ENCODE measurements at regions not wholly inside any gene's neighbourhood (a gene's known extent, or its start where the extent isn't known, plus 50 kb on each side); places are given as distances from the start of the nearest gene placed in this dataset.

DNA sequence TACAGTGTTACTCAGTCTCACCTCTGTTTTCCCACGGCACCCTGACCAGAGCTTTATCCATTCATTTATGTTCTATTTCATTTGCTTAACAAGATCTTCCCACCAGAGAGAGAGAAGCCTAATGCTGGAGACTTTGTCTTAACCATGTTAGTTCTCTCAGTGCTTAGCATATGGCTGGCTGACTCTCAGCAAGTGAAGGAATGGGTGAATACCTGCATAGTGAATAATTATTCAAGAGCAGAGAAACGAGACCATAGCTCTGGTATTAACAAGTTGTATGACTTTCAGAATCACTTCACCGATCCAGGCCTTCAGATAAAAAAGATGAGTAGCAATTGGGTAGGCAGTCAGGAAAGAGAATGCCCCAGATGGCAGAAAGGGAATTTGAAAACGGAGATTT is 686.3 kb downstream of the LIG4 start:
- no peak overlapping the region for H3K27ac ChIP-seq
- no peak for ATAC-seq
- WGBS, 4 donors = 64 to 76% (median 72%) methylated on average over 4 of the region's 4 CpGs
- H3K4me3 ChIP-seq = no peak overlapping the region
- no peak for DNase-seq
- no peaks in the 10 kb centered on the region for H3K27me3 ChIP-seq
- TF ChIP-seq, protein P1, sequence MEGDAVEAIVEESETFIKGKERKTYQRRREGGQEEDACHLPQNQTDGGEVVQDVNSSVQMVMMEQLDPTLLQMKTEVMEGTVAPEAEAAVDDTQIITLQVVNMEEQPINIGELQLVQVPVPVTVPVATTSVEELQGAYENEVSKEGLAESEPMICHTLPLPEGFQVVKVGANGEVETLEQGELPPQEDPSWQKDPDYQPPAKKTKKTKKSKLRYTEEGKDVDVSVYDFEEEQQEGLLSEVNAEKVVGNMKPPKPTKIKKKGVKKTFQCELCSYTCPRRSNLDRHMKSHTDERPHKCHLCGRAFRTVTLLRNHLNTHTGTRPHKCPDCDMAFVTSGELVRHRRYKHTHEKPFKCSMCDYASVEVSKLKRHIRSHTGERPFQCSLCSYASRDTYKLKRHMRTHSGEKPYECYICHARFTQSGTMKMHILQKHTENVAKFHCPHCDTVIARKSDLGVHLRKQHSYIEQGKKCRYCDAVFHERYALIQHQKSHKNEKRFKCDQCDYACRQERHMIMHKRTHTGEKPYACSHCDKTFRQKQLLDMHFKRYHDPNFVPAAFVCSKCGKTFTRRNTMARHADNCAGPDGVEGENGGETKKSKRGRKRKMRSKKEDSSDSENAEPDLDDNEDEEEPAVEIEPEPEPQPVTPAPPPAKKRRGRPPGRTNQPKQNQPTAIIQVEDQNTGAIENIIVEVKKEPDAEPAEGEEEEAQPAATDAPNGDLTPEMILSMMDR (IDR thresholded peaks at IDR 0.05) = no peak
- no peak for TF ChIP-seq POLR2A (IDR thresholded peaks at IDR 0.05)
- no peaks in the 10 kb centered on the region for H3K9me3 ChIP-seq
- H3K36me3 ChIP-seq = no peaks in the 10 kb centered on the region
- intact Hi-C loops (cut with DNase I) = no loop called here
- H3K4me1 ChIP-seq = no peaks in the 10 kb centered on the region

DNA sequence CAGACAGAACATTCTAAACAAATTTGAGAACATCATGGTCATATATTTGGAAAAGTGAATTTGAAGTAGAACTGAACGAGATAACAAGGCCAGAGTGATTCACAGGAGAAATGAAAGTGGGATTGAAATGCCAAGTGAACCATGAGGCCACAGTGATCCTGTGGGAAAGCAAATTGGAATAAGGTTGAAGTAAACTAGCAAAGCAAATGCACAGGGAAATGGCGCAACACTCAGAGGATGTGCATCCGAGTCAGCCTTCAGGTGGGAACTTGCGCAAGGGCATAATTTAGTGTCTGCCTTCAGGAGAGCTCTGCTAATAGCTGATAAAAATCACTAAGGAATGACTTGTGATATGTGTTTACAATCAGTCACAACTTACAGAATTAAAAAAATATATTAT is 696.6 kb downstream of the LIG4 start:
- no peaks in the 10 kb centered on the region for H3K27me3 ChIP-seq
- no peaks in the 10 kb centered on the region for H3K36me3 ChIP-seq
- no peak overlapping the region for H3K27ac ChIP-seq
- no peak overlapping the region for H3K4me3 ChIP-seq
- DNase-seq = no peak
- WGBS, 4 donors = 87 to 93% (median 92%) methylated on average over 4 of the region's 4 CpGs
- H3K4me1 ChIP-seq = no peaks in the 10 kb centered on the region
- no peak for ATAC-seq
- intact Hi-C loops (cut with DNase I) = no loop called here
- H3K9me3 ChIP-seq = no peaks in the 10 kb centered on the region
- TF ChIP-seq, protein P1 (IDR thresholded peaks at IDR 0.05) = no peak
- TF ChIP-seq POLR2A (IDR thresholded peaks at IDR 0.05) = no peak

DNA sequence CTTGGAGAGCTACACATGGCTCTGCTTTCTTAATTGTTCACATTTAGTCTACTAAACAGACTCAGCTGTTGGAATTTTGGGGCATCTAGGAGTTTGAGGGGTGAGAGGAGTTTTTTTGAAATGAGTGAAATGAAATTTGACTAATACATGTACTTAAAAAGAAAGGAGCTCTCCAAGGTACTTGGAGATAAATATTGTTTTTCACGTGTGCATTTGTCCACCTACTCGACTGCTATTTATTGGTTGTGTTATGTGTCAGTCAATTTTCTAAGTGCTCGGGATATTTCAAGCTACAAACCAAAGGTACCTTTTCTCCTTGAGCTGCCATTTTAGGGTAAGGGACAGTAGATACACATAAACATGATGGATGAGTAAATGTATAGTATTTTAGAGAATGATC is 697.0 kb downstream of the LIG4 start:
- no peaks in the 10 kb centered on the region for H3K27me3 ChIP-seq
- TF ChIP-seq, protein P1 (IDR thresholded peaks at IDR 0.05) = no peak
- TF ChIP-seq POLR2A (IDR thresholded peaks at IDR 0.05) = no peak
- WGBS, 4 donors = 54 to 63% (median 62%) methylated on average over 3 of the region's 3 CpGs
- H3K4me1 ChIP-seq = no peaks in the 10 kb centered on the region
- no peak for ATAC-seq
- H3K9me3 ChIP-seq = no peaks in the 10 kb centered on the region
- H3K27ac ChIP-seq = no peak overlapping the region
- DNase-seq = no peak
- intact Hi-C loops (cut with DNase I) = no loop called here
- H3K4me3 ChIP-seq = no peak overlapping the region
- no peaks in the 10 kb centered on the region for H3K36me3 ChIP-seq

DNA sequence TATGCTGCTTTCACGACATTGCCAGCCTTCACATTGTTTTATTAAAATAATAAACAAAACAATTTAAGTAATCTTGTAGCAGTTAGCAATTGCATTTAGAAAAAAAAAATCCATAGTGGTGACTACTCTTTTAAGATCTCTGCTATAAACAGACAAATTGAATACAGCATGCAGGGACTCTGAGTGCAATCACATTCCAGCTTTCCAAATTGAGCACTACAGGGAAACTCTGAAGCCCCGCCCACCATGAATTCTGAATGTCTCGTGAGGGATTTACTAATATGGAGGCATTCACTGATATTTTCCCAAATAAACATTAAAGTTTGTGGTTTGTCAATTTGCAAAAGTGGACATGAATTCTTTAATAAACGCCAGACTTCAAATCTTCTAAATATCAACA is 698.8 kb downstream of the LIG4 start:
- H3K27me3 ChIP-seq = no peaks in the 10 kb centered on the region
- 78 to 87% (median 83%) methylated on average over 4 of the region's 4 CpGs for WGBS, 4 donors

More for the DNA sequence above, 698.8 kb downstream of the LIG4 start:
- DNase-seq = no peak
- no peak for ATAC-seq
- TF ChIP-seq, protein P1 (IDR thresholded peaks at IDR 0.05) = no peak
- no peak for TF ChIP-seq POLR2A (IDR thresholded peaks at IDR 0.05)
- Histone ChIP-seq H3K27ac (no peak overlapping the region), H3K4me1 (no peaks in the 10 kb centered on the region), H3K9me3 (no peaks in the 10 kb centered on the region), H3K36me3 (no peaks in the 10 kb centered on the region), H3K4me3 (no peak overlapping the region)
- intact Hi-C loops (cut with DNase I) = no loop called here
